DOHH2 (cell line): ENCODE measurements at regions not wholly inside any gene's neighbourhood (a gene's known extent, or its start where the extent isn't known, plus 50 kb on each side); places are given as distances from the start of the nearest gene placed in this dataset.

Experiments
- EZH2phosphoT487 ChIP-seq: fragments of 200-600 bp; sonication (generic); IDR thresholded peaks from 2 replicates; pipeline ENCODE4 v1.6.1; 2017; ENCODE audit warnings: borderline replicate concordance, mild to moderate bottlenecking, antibody characterized with exemption, low read length, moderate library complexity, mixed read lengths
- TF ChIP-seq, protein P1 (sequence below): fragments of 200-600 bp; sonication (generic); IDR thresholded peaks from one replicate; pipeline ENCODE4 v1.5.1; 2014; ENCODE audit warnings: antibody characterized with exemption, mild to moderate bottlenecking, low read depth, low read length; ENCODE audit not compliant: poor library complexity, severe bottlenecking

DNA sequence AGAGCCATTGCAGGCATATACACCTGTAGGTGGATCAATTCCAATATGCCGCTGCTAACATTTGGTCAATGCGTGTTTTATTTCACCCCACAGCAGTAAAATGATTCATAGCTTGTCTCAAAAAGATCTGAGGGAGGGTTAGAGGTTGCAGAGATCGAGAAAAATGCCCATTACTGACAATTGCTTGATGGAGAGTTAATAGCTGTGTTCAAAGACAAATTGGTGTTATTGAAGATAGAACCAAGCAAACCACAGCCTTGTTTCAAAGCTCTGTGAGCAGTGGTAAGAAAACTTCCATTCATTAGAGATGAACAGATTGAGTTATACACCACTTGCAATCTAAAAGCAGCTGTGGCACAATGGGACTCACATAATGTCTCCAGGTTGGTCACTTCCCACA is 95.4 kb downstream of the KCNE4 start:
- TF ChIP-seq, protein P1, sequence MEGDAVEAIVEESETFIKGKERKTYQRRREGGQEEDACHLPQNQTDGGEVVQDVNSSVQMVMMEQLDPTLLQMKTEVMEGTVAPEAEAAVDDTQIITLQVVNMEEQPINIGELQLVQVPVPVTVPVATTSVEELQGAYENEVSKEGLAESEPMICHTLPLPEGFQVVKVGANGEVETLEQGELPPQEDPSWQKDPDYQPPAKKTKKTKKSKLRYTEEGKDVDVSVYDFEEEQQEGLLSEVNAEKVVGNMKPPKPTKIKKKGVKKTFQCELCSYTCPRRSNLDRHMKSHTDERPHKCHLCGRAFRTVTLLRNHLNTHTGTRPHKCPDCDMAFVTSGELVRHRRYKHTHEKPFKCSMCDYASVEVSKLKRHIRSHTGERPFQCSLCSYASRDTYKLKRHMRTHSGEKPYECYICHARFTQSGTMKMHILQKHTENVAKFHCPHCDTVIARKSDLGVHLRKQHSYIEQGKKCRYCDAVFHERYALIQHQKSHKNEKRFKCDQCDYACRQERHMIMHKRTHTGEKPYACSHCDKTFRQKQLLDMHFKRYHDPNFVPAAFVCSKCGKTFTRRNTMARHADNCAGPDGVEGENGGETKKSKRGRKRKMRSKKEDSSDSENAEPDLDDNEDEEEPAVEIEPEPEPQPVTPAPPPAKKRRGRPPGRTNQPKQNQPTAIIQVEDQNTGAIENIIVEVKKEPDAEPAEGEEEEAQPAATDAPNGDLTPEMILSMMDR: no peak
- TF ChIP-seq EZH2phosphoT487: no peak
